GM12891 (cell line): ENCODE measurements at regions not wholly inside any gene's neighbourhood (a gene's known extent, or its start where the extent isn't known, plus 50 kb on each side); places are given as distances from the start of the nearest gene placed in this dataset.
"Not testable (repeated sequence)": the region's sequence is repeated elsewhere in the genome, so short reads cannot be mapped to it uniquely, and the experiment has no call there.

ENCODE experiments used
- PAX5 ChIP-seq: IDR thresholded peaks from 2 replicates; pipeline ENCODE4 v1.6.1; 2011; ENCODE audit warnings: low read length, moderate library complexity, mild to moderate bottlenecking; ENCODE audit not compliant: insufficient read depth, severe bottlenecking
- POLR2A ChIP-seq: IDR thresholded peaks from 2 replicates; pipeline ENCODE4 v1.6.1; 2011; ENCODE audit warnings: low read depth, low read length, control low read depth
- POLR2AphosphoS5 ChIP-seq: IDR thresholded peaks from 2 replicates; pipeline ENCODE4 v1.6.1; 2011; ENCODE audit warnings: low read depth, low read length, control low read depth
- POU2F2 ChIP-seq: IDR thresholded peaks from 2 replicates; pipeline ENCODE4 v1.6.1; 2011; ENCODE audit warnings: low read depth, mild to moderate bottlenecking, control low read depth, low read length, moderate library complexity
- SPI1 ChIP-seq: IDR thresholded peaks from 2 replicates; pipeline ENCODE4 v1.6.1; 2011; ENCODE audit warnings: low read depth, low read length, control low read depth
- TAF1 ChIP-seq: IDR thresholded peaks from 2 replicates; pipeline ENCODE4 v1.6.1; 2011; ENCODE audit warnings: low read depth, low read length, control low read depth

- TF ChIP-seq POLR2AphosphoS5, POLR2A, TAF1, POU2F2, PAX5, SPI1: not testable (repeated sequence)
Measured at GRCh38 chr2:142727821-142728478, 149.5 kb upstream of the KYNU start.
